ENCODE measurements at regions not wholly inside any gene's neighbourhood (a gene's known extent, or its start where the extent isn't known, plus 50 kb on each side); places are given as distances from the start of the nearest gene placed in this dataset.

GRCh38 chr20:19830211-19830785 is 72.2 kb downstream of the RIN2 start:
- H3F3A ChIP-seq (replicated peaks; ENCODE audit: low read depth): no peaks in the 10 kb centered on the region
- no peak overlapping the region for H3K27ac ChIP-seq (ENCODE audit: low read depth)
- no peaks in the 10 kb centered on the region for H3K27me3 ChIP-seq (ENCODE audit: insufficient read depth)
- no peaks in the 10 kb centered on the region for H3K9me3 Mint-ChIP-seq
- no peak overlapping the region for H3K4me3 Mint-ChIP-seq
- H3K9me2 ChIP-seq (ENCODE audit: insufficient read depth): no peaks in the 10 kb centered on the region
- no peaks in the 10 kb centered on the region for H3K4me1 ChIP-seq (ENCODE audit: insufficient read depth)
- no peaks in the 10 kb centered on the region for H3K36me3 ChIP-seq (ENCODE audit: insufficient read depth)
- H3K4me3 ChIP-seq: no peak overlapping the region
- no peaks in the 10 kb centered on the region for H3K36me3 Mint-ChIP-seq (ENCODE audit: low read depth)
- ATAC-seq (no peak), DNase-seq (ENCODE audit: low spot score) (no peak)
- H3K79me2 ChIP-seq (replicated peaks; ENCODE audit: insufficient read depth): no peaks in the 10 kb centered on the region
- H3K4me1 Mint-ChIP-seq: peaks cover 9% of the 10 kb centered on the region; the same call in 2 of the 3 replicates
- no peak overlapping the region for H3K27ac Mint-ChIP-seq
- no peak overlapping the region for H3K4me2 ChIP-seq
- no peak overlapping the region for H2AFZ ChIP-seq
- TF ChIP-seq ZNF114 (CRISPR knock-in tag; IDR thresholded peaks at IDR 0.05): no peak
- TF ChIP-seq ETS1 (IDR thresholded peaks at IDR 0.05): no peak
- no peak for TF ChIP-seq NANOG (IDR thresholded peaks at IDR 0.05; ENCODE audit: borderline replicate concordance)
- no peak for TF ChIP-seq REST (IDR thresholded peaks at IDR 0.05; ENCODE audit: unreplicated experiment)
- TF ChIP-seq ZNF462 (CRISPR knock-in tag; IDR thresholded peaks at IDR 0.05): no peak
- TF ChIP-seq POLR2AphosphoS5 (IDR thresholded peaks at IDR 0.05; ENCODE audit: low read depth): no peak
- TF ChIP-seq JUNB (IDR thresholded peaks at IDR 0.05; ENCODE audit: unreplicated experiment): no peak
- no peaks in the 10 kb centered on the region for H4K20me1 ChIP-seq (replicated peaks; ENCODE audit: insufficient read depth)
- H3K27me3 Mint-ChIP-seq (ENCODE audit: insufficient read depth, low read depth, poor library complexity): peaks cover 4% of the 10 kb centered on the region

All from GM23338 (cell line).